CD14-positive monocyte (primary cell): ENCODE measurements at regions not wholly inside any gene's neighbourhood (a gene's known extent, or its start where the extent isn't known, plus 50 kb on each side); places are given as distances from the start of the nearest gene placed in this dataset.

ENCODE experiments used
- DNase-seq, 3 donors: peaks; one replicate each; pipeline ENCODE4 v3.0.0-alpha.2; 2011 to 2022
- H2AFZ ChIP-seq: 2 replicates; pipeline ENCODE4 v1.6.0; 2012; ENCODE audit warnings: mild to moderate bottlenecking, low read depth, low read length, inconsistent platforms; ENCODE audit not compliant: insufficient read depth, poor library complexity, severe bottlenecking
- H3K27ac ChIP-seq, 2 donors: 1 replicate in 1 of 2; 2 replicates in 1 of 2; pipeline ENCODE4 v1.5.1; 2012 to 2013; ENCODE audit warnings: low read length in 2 of 2, control low read depth in 1 of 2, inconsistent platforms in 1 of 2, low read depth in 1 of 2, mild to moderate bottlenecking in 1 of 2
- H3K27me3 ChIP-seq, 2 donors: one replicate each; pipeline versions ENCODE4 v1.6.0 to v1.6.1; 2011 to 2013; ENCODE audit warnings: low read length in 2 of 2; ENCODE audit not compliant: control insufficient read depth in 2 of 2, insufficient read depth in 2 of 2
- H3K36me3 ChIP-seq, 2 donors: replicated peaks in 1 of 2; 1 replicate in 1 of 2; 2 replicates in 1 of 2; pipeline versions ENCODE4 v1.5.1 to v1.6.1; 2012 to 2013; ENCODE audit warnings: low read length in 2 of 2, control low read depth in 1 of 2, inconsistent platforms in 1 of 2, mild to moderate bottlenecking in 1 of 2; ENCODE audit not compliant: insufficient read depth in 2 of 2, control insufficient read depth in 1 of 2
- H3K4me1 ChIP-seq, 2 donors: 1 replicate in 1 of 2; 2 replicates in 1 of 2; pipeline versions ENCODE4 v1.5.1 to v1.6.1; 2012 to 2013; ENCODE audit warnings: low read length in 2 of 2, control low read depth in 1 of 2, inconsistent platforms in 1 of 2, mild to moderate bottlenecking in 1 of 2, moderate library complexity in 1 of 2; ENCODE audit not compliant: insufficient read depth in 2 of 2, control insufficient read depth in 1 of 2
- H3K4me2 ChIP-seq: replicated peaks from 2 replicates; pipeline ENCODE3; 2012; ENCODE audit warnings: low read length, moderate library complexity, mild to moderate bottlenecking; ENCODE audit not compliant: poor library complexity, severe bottlenecking; ENCODE audit errors: extremely low read depth
- H3K4me3 ChIP-seq, 3 experiments: fragments of 200-600 bp in 1 of 3; sonication (generic) in 1 of 3; replicated peaks in 1 of 3; 1 replicate in 2 of 3; 2 replicates in 1 of 3; pipeline ENCODE4 v1.5.1; 2011 to 2013; ENCODE audit warnings: low read length in 3 of 3, mild to moderate bottlenecking in 3 of 3, control low read depth in 2 of 3, low read depth in 2 of 3, inconsistent platforms in 1 of 3, moderate library complexity in 1 of 3
- H3K79me2 ChIP-seq: 2 replicates; pipeline ENCODE4 v1.6.0; 2012; ENCODE audit warnings: mild to moderate bottlenecking, control low read depth, inconsistent platforms, low read length, moderate library complexity; ENCODE audit not compliant: insufficient read depth
- H3K9ac ChIP-seq: 2 replicates; pipeline ENCODE4 v1.6.0; 2017; ENCODE audit warnings: low read length, mild to moderate bottlenecking; ENCODE audit not compliant: insufficient read depth, poor library complexity, severe bottlenecking
- H3K9me3 ChIP-seq, 2 donors: replicated peaks in 1 of 2; 1 replicate in 1 of 2; 2 replicates in 1 of 2; pipeline versions ENCODE4 v1.5.1 to v1.6.1; 2012 to 2013; ENCODE audit warnings: low read length in 2 of 2, control low read depth in 1 of 2; ENCODE audit not compliant: control insufficient read depth in 1 of 2, insufficient read depth in 1 of 2
- H4K20me1 ChIP-seq: 2 replicates; pipeline ENCODE4 v1.6.0; 2012; ENCODE audit warnings: mild to moderate bottlenecking, low read length, control low read depth, moderate library complexity; ENCODE audit not compliant: insufficient read depth
- H3K27ac Mint-ChIP-seq, 7 donors: one replicate each; pipeline ENCODE4 v1.8.0; 2020; ENCODE audit warnings: mild to moderate bottlenecking in 7 of 7, mixed read lengths in 7 of 7, moderate library complexity in 6 of 7, inconsistent platforms in 2 of 7
- H3K27me3 Mint-ChIP-seq, 3 donors: one replicate each; pipeline ENCODE4 v1.8.0; 2021 to 2022; ENCODE audit warnings: low read depth in 3 of 3, mild to moderate bottlenecking in 3 of 3, mixed read lengths in 3 of 3, moderate library complexity in 3 of 3, inconsistent platforms in 1 of 3
- H3K36me3 Mint-ChIP-seq, 2 donors: one replicate each; pipeline ENCODE4 v1.8.0; 2020; ENCODE audit warnings: mixed read lengths in 2 of 2, inconsistent platforms in 1 of 2, mild to moderate bottlenecking in 1 of 2
- H3K4me1 Mint-ChIP-seq: one replicate; pipeline ENCODE4 v1.8.0; 2020; ENCODE audit warnings: mild to moderate bottlenecking, mixed read lengths
- H3K4me3 Mint-ChIP-seq, 2 donors: one replicate each; pipeline ENCODE4 v1.8.0; 2020; ENCODE audit warnings: mild to moderate bottlenecking in 2 of 2, mixed read lengths in 2 of 2, moderate library complexity in 1 of 2
- H3K9me3 Mint-ChIP-seq, 7 donors: one replicate each; pipeline ENCODE4 v1.8.0; 2020 to 2022; ENCODE audit warnings: mixed read lengths in 7 of 7, mild to moderate bottlenecking in 6 of 7, moderate library complexity in 6 of 7, inconsistent platforms in 2 of 7
- WGBS: methylation state at CpG from one replicate; pipeline ENCODE4 v1.1.5; 2013; ENCODE audit warnings: missing lambda C conversion rate; ENCODE audit not compliant: insufficient coverage; 5-methylcytosine and 5-hydroxymethylcytosine counted together
- intact Hi-C, 2 donors: fragments of 100-400 bp; cut with micrococcal nuclease; formaldehyde crosslinking; loops; one replicate each; pipeline versions ENCODE4 v1.15.0 to v1.15.1; 2023
- TF ChIP-seq, protein P1 (sequence below): fragments of 200-600 bp; IDR thresholded peaks from one replicate; pipeline ENCODE4 v1.8.0; 2022; ENCODE audit warnings: antibody characterized with exemption, mild to moderate bottlenecking

DNA sequence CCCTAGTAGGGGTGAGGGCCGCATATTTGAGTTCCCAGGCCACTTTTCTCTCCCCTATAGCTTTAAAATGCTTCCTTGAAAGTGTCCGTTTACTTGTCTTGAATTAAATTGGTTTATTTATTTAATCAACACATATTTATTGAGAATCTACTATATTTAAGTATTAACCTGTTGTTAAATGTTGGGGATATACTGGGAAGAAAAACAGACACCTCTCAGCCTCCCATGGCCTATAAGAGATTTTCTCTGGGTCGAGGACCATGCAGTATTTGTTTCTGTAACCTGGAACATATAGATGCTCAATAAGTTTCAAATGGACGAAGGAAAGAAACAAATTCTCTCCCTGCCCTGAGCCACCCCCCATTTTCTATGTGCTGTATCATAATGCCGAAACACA, 98.6 kb downstream of the INSIG2 start:
- no peaks in the 10 kb centered on the region for H3K36me3 Mint-ChIP-seq
- TF ChIP-seq, protein P1, sequence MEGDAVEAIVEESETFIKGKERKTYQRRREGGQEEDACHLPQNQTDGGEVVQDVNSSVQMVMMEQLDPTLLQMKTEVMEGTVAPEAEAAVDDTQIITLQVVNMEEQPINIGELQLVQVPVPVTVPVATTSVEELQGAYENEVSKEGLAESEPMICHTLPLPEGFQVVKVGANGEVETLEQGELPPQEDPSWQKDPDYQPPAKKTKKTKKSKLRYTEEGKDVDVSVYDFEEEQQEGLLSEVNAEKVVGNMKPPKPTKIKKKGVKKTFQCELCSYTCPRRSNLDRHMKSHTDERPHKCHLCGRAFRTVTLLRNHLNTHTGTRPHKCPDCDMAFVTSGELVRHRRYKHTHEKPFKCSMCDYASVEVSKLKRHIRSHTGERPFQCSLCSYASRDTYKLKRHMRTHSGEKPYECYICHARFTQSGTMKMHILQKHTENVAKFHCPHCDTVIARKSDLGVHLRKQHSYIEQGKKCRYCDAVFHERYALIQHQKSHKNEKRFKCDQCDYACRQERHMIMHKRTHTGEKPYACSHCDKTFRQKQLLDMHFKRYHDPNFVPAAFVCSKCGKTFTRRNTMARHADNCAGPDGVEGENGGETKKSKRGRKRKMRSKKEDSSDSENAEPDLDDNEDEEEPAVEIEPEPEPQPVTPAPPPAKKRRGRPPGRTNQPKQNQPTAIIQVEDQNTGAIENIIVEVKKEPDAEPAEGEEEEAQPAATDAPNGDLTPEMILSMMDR, result no peak
- Histone ChIP-seq H3K9ac (peak overlapping the region; percentile 73), H3K79me2 (no peaks in the 10 kb centered on the region), H3K4me2 (peak overlapping the region; percentile 94), H2AFZ (peak overlapping the region; percentile 95), H3K27me3 (no peaks in the 10 kb centered on the region), H3K27ac (no peak overlapping the region), H3K4me1 (peaks cover 10% of the 10 kb centered on the region in 2 donors), H3K4me3 (peak overlapping the region in 1 of 3 experiments; percentile 92), H3K9me3 (no peaks in the 10 kb centered on the region), H4K20me1 (no peaks in the 10 kb centered on the region), H3K36me3 (no peaks in the 10 kb centered on the region)
- no peak for DNase-seq
- H3K27ac Mint-ChIP-seq, result peak overlapping the region in 1 of 7 donors; percentile 73
- H3K4me1 Mint-ChIP-seq, result peaks cover 22% of the 10 kb centered on the region
- H3K9me3 Mint-ChIP-seq, result peaks cover 0 to 1% (median 0%) of the 10 kb centered on the region in 7 donors
- peaks cover 0 to 6% (median 2%) of the 10 kb centered on the region in 3 donors for H3K27me3 Mint-ChIP-seq
- intact Hi-C loops, result no loop called here
- H3K4me3 Mint-ChIP-seq, result peak overlapping the region; percentile 97 to 99
- 100% methylated on average over 2 of the region's 5 CpGs for WGBS

DNA sequence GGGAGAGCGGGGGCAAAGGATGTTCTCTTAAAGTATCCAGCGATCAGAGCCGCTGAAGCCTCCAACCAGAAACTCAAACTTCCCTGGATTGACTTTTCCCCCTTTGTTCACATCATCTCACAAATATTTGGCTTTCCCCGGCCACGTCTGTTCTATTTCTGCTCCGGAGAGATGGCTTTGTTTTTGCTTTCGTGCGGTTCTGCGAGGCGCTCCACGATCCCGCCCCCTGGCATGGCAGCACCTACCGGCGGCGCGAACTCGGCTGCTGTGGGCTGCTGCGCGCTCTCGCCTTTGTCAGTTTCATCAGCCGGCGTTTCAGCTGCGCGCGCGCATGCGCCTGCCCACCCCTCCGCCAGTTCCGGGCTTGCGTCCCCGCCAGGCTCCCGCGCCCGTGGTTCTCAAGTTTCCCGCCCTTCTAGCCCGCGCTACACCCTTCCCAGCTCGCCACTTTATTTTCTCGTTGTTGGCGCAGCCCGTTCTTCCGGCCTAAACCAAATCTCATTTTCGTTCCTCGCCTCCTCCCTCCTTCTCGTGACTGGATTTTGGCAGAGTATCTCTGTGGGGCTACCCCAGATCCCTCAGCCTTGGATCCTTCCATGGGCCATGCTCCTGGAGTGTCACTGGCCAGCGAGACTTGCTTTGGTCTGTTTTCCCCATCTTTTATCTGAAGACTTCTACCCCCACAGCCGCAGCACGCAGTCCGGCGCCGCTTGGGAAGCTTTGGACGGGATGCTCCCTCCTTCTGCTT, 98.0 kb downstream of the INSIG2 start:
- Histone ChIP-seq H3K27me3 (no peaks in the 10 kb centered on the region), H3K9me3 (no peaks in the 10 kb centered on the region), H3K4me2 (peak overlapping the region; percentile 94), H4K20me1 (no peaks in the 10 kb centered on the region), H3K4me3 (peak overlapping the region; percentile 44 to 92 (median 68)), H3K79me2 (no peaks in the 10 kb centered on the region), H3K36me3 (no peaks in the 10 kb centered on the region), H2AFZ (peak overlapping the region; percentile 95), H3K27ac (peak overlapping the region; percentile 22 to 82), H3K9ac (peak overlapping the region; percentile 73), H3K4me1 (peaks cover 10% of the 10 kb centered on the region in 2 donors)
- Mint-ChIP-seq H3K27ac (peak overlapping the region; percentile 56 to 90 (median 80)), H3K36me3 (no peaks in the 10 kb centered on the region), H3K4me1 (peaks cover 22% of the 10 kb centered on the region), H3K4me3 (peak overlapping the region; percentile 97 to 99), H3K9me3 (peaks cover 0 to 2% (median 0%) of the 10 kb centered on the region in 7 donors), H3K27me3 (peaks cover 0 to 3% (median 2%) of the 10 kb centered on the region in 3 donors)
- WGBS, result under 1% methylated on average over 43 of the region's 52 CpGs
- TF ChIP-seq, protein P1, result no peak
- intact Hi-C loops, result no loop called here
- DNase-seq, result peak; percentile 61 to 73 (median 64)
